ENCODE measurements at regions not wholly inside any gene's neighbourhood (a gene's known extent, or its start where the extent isn't known, plus 50 kb on each side); places are given as distances from the start of the nearest gene placed in this dataset.

- TF ChIP-seq ZNF24 (IDR thresholded peaks at IDR 0.05) (no peak), CREB3 (tag; conservative IDR thresholded peaks at IDR 0.05; ENCODE audit: low read depth) (no peak)
- TF ChIP-seq, protein P1, sequence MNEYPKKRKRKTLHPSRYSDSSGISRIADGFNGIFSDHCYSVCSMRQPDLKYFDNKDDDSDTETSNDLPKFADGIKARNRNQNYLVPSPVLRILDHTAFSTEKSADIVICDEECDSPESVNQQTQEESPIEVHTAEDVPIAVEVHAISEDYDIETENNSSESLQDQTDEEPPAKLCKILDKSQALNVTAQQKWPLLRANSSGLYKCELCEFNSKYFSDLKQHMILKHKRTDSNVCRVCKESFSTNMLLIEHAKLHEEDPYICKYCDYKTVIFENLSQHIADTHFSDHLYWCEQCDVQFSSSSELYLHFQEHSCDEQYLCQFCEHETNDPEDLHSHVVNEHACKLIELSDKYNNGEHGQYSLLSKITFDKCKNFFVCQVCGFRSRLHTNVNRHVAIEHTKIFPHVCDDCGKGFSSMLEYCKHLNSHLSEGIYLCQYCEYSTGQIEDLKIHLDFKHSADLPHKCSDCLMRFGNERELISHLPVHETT (CRISPR knock-in tag; conservative IDR thresholded peaks at IDR 0.05 in 1 of 2, IDR thresholded peaks at IDR 0.05 in 1 of 2): no peak
These were observed 383.9 kb downstream of the DCAF12L2 start for GRCh38 chrX:125782184-125782583.
